Endothelial cell of hepatic sinusoid (primary cell): ENCODE measurements at regions not wholly inside any gene's neighbourhood (a gene's known extent, or its start where the extent isn't known, plus 50 kb on each side); places are given as distances from the start of the nearest gene placed in this dataset.

Experiments used
- in situ Hi-C: cut with HindIII; loops from 2 replicates; pipeline ENCODE4 v1.10.0; 2017; ENCODE audit warnings: low sequenced_read_pairs

- in situ Hi-C loops = no loop called here
Observed at GRCh38 chr2:163541943-163542342, 193.9 kb downstream of the FIGN start.

GRCh38 chr2:163541495-163541894 lies 194.3 kb downstream of the FIGN start:
- in situ Hi-C loops = no loop called here

- in situ Hi-C loops = loop anchor here (5.0 kb wide), 1 partner anchor 41 kb away; no protein-coding TSS in a partner anchor
Observed at GRCh38 chr2:163528640-163529217, 207.1 kb downstream of the FIGN start.

DNA sequence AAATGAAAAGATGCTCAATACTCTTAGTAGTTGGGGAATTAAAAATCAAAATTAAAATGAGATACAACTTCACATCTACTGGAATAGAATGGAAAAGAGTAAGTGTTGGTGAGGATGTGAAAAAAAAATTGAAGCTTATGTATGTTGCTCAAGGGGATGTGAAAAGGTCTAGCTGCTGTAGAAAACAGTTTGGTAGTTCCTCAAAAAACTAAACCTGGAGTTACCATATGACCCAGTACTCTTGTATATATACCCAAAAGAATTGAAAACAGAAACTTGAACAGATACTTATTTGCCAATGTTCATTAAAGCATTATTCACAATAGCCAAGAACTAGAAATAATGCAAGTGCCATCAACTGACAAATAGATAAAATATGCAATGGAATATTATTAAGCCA lies 208.4 kb downstream of the FIGN start:
- in situ Hi-C loops = loop anchor here (5.0 kb wide), 1 partner anchor 40 kb away; no protein-coding TSS in a partner anchor

DNA sequence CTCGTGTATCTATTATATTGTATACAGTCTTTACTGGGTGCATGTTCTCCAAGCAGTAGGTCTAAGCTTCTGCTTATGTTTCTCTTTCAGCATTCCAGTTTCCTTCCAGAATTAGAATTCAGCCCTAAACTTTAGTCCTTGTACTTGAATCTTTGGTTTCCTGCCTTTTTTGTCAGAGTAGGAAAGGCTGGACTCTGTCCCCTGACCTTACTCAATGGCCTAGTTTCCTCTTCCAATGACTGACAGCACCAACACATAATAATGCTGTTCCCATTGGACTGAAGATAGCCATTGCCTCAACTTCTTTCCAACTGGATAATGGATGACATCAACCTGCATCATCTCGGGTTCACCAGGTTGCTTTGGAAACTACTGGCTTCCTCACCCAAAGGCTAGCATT lies 217.0 kb downstream of the FIGN start:
- in situ Hi-C loops = no loop called here

- in situ Hi-C loops = no loop called here
Observed at GRCh38 chr2:163515836-163516235, 220.0 kb downstream of the FIGN start.

DNA sequence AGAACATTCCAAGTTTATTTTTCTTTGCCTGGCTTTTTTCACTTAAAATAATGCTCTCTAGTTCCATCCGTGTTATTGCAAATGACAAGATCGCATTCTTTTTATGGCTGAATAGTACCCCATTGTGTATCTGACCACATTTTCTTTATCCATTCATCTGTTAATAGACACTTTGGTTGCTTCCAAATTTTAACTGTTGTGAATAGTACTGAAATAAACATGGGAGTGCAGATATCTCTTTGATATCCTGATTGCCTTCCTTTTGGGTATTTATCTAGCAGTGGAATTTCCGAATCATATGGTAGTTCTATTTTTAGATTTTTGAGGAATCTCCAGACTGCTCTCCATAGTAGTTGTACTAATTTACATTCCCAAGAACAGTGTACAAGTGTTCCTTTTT lies 230.5 kb downstream of the FIGN start:
- in situ Hi-C loops = no loop called here

DNA sequence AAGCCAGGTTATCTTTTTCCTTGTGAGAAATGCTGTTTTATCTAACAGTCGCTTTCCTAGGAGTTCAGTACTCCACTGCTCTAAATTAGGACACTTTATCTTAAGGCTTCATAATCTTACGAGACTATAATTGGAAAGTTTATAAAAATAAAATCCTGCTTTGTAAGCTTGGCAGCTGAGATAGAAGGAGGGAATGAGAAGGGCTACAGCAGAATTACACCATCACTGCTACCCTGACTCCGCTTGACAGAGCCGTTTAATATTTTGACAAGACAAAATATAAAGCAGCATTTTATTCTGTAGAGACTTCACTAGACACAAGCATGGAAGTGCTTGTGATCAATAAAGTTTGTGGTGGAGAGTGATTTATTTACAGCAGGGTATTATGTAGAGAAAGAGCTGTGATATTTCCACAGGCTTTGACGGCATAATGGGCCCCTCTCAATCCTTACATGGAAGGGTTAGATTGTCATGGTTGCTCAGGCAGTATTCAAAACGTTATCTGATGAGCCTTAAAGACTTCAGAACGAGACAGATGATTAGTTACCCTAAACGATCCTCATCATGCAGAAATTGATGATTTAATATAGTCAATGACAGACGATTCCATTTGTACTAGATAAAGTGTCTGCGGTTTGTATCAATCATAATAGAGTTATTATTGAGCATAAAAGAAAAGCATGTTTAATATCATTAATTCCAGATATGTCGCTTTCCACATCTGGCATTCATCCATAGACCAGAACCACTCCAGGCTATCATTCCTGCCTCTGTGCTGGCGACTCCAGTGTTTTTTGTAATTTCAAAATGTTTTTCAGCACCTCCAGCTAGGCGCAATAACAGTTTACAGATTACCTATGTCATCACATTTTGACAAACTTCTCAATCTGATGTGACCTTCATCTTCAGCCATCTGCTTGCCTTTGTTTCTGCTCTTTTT lies 242.2 kb downstream of the FIGN start:
- in situ Hi-C loops = no loop called here

DNA sequence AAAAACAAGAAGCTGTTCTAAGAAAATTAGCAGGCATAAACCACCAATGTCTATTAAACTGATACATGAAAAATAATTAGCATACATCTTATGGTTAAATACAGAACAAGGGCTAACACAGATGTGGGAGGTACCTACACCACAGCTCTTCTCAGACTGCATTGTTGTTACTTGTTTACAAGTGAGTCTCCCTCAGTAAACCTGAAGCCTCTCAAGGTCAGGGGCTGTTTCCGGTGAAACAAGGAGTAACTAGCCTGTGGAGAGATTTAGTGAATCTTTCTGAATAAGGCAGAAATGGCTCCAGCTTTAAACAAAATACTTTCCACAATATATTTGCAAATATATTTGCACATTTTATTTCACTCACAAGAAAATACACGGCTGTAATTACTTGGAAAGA lies 244.0 kb downstream of the FIGN start:
- in situ Hi-C loops = no loop called here

- in situ Hi-C loops = no loop called here
Observed at GRCh38 chr2:163490281-163490680, 245.5 kb downstream of the FIGN start.

DNA sequence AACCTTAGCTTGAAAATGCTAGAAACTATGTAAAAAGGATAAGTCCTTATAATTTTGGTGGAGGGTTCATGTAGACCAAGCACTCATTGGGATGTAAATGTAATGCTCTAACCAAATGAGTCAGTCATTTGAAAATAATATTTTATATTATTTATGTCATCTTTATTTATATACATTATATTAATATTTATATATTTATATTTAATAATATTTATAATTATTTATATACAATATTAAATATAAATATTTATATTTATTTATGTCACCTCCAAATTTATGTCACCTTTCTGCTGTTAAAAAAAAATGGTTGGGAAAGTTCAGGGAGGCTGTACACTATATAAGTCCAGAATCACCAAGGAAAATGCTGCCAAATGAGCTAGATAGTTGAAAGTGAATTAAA lies 254.3 kb downstream of the FIGN start:
- in situ Hi-C loops = no loop called here

- in situ Hi-C loops = no loop called here
Observed at GRCh38 chr2:163479599-163479998, 256.2 kb downstream of the FIGN start.

- in situ Hi-C loops = no loop called here
Observed at GRCh38 chr2:163475815-163476214, 260.0 kb downstream of the FIGN start.

DNA sequence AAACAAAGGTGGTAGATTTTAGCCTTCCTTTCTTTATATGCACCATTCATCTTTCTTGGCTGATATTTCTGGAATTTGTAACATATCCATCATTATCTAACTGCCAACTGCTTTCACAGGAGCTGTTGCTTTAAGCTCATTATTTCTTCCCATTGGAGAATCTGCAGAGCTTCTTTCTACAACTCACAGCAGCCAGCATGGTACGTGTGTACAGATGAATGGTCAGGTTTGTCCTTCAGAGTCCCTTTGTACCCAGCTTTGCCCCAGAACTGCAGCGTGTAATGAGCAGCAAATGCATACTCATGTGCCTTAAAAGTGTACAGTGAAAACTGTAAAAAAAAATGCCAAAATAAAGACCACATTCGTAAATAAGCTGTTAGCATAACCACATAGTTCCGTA lies 260.9 kb downstream of the FIGN start:
- in situ Hi-C loops = no loop called here

GRCh38 chr2:163474319-163474744 lies 261.5 kb downstream of the FIGN start:
- in situ Hi-C loops = no loop called here

DNA sequence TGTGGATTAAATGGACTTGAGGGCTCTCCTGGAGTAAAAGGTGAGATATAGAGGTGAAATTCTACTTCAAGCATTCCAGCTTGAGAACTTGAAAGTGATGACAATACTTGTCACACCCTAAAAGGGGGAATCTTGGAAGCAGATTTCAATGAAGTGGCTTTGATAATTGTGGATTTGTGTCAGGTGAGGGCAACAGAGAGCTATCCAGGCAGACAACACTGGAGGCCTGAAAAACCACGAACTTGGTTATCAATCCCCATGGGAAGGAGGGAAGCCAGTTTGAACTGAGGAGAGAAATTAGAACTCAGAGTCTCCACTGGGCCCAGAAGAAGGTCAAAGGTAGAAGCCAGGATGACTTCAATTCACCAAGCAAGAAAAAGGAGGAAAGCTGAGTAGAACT lies 263.9 kb downstream of the FIGN start:
- in situ Hi-C loops = no loop called here

- in situ Hi-C loops = no loop called here
Observed at GRCh38 chr2:163469561-163469962, 266.2 kb downstream of the FIGN start.

GRCh38 chr2:163467251-163467630 lies 268.6 kb downstream of the FIGN start:
- in situ Hi-C loops = no loop called here

GRCh38 chr2:163466331-163467250 lies 269.2 kb downstream of the FIGN start:
- in situ Hi-C loops = no loop called here

DNA sequence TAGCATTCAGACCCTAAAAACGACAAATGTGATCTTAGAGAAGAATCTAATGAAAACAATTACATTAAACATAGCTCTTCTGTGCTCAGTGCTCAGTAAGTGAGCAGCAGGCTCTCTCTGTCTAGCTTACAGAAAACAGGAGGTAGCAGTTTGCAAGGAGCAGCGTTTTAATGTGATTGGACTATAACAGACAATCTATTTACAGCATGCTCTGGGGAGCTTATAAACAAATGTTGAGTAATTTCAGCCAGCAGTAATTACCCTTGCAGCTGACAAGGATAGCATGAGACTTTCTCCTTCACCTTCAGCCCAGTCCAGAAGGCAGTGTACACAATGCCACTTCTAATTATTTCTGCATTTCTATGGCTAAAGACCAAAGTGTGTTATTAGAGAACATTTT lies 270.4 kb downstream of the FIGN start:
- in situ Hi-C loops = no loop called here

DNA sequence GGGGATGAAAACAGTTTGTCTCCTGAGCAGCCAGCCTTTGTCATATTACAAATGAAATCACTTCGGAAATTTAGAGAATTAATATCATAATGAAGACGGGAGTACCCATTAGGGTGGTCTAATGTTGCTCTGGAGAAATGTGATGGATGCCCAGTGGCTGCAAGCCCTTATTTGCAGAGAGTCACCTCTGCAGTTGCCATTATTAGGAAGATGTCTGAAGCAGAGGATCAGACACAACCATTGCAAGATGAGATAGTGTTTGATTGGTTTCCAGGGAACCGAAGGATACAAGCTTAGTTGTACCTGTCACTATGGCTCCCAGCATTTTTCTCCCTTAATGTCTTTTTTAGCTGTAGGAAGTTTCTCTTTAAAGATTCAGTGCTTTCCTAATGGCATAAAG lies 272.4 kb downstream of the FIGN start:
- in situ Hi-C loops = no loop called here
